Liver (tissue), 8 donors: ENCODE measurements at regions not wholly inside any gene's neighbourhood (a gene's known extent, or its start where the extent isn't known, plus 50 kb on each side); places are given as distances from the start of the nearest gene placed in this dataset.

Experiments used
- DNase-seq: peaks from one replicate; pipeline ENCODE4 v3.0.0-alpha.2; 2017; ENCODE audit warnings: low spot score
- H3K27ac ChIP-seq, 2 donors: one replicate each; pipeline ENCODE4 v1.7.0; 2013; ENCODE audit warnings: inconsistent platforms in 2 of 2, low read length in 2 of 2, control low read depth in 1 of 2, low read depth in 1 of 2, mild to moderate bottlenecking in 1 of 2
- H3K27me3 ChIP-seq, 4 donors: one replicate each; pipeline versions ENCODE4 v1.6.1 to v1.7.0; 2013; ENCODE audit warnings: low read length in 3 of 4, inconsistent platforms in 1 of 4, mild to moderate bottlenecking in 1 of 4, moderate library complexity in 1 of 4; ENCODE audit not compliant: control insufficient read depth in 4 of 4, insufficient read depth in 4 of 4
- H3K36me3 ChIP-seq, 4 donors: one replicate each; pipeline versions ENCODE4 v1.6.1 to v1.7.0; 2013; ENCODE audit warnings: low read length in 3 of 4, mild to moderate bottlenecking in 3 of 4, low read depth in 1 of 4, moderate library complexity in 1 of 4; ENCODE audit not compliant: control insufficient read depth in 4 of 4, insufficient read depth in 3 of 4
- H3K4me1 ChIP-seq, 4 donors: one replicate each; pipeline versions ENCODE4 v1.6.1 to v1.7.0; 2013; ENCODE audit warnings: low read length in 3 of 4, mild to moderate bottlenecking in 3 of 4, moderate library complexity in 1 of 4; ENCODE audit not compliant: control insufficient read depth in 4 of 4, insufficient read depth in 4 of 4
- H3K4me3 ChIP-seq, 3 donors: one replicate each; pipeline versions ENCODE4 v1.6.1 to v1.7.0; 2013; ENCODE audit warnings: low read length in 3 of 3, control low read depth in 1 of 3, low read depth in 1 of 3, mild to moderate bottlenecking in 1 of 3
- H3K9ac ChIP-seq, 2 donors: one replicate each; pipeline ENCODE4 v1.7.0; 2013; ENCODE audit warnings: low read length in 2 of 2, mild to moderate bottlenecking in 2 of 2, moderate library complexity in 2 of 2, control low read depth in 1 of 2, low read depth in 1 of 2
- H3K9me3 ChIP-seq, 4 donors: one replicate each; pipeline versions ENCODE4 v1.6.1 to v1.7.0; 2013; ENCODE audit warnings: low read length in 3 of 4; ENCODE audit not compliant: control insufficient read depth in 4 of 4
- ATF3 ChIP-seq: IDR thresholded peaks from 2 replicates; pipeline ENCODE4 v1.6.1; 2016; ENCODE audit warnings: antibody characterized with exemption
- CTCF ChIP-seq: fragments of 150-350 bp; IDR thresholded peaks from 2 replicates; pipeline ENCODE4 v1.5.1; 2017; ENCODE audit warnings: improper control_type of control experiment, low read depth, low read length; ENCODE audit not compliant: missing input control
- EGR1 ChIP-seq, 2 donors: IDR thresholded peaks; 2 replicates each; pipeline ENCODE4 v1.6.1; 2016 to 2018; ENCODE audit warnings: antibody characterized with exemption in 2 of 2, low read depth in 2 of 2
- FOXA1 ChIP-seq: IDR thresholded peaks from 2 replicates; pipeline ENCODE4 v1.6.1; 2016; ENCODE audit warnings: antibody characterized with exemption
- GABPA ChIP-seq, 2 donors: IDR thresholded peaks in 1 of 2; conservative IDR thresholded peaks in 1 of 2; 2 replicates each; pipeline ENCODE4 v1.6.1; 2016; ENCODE audit warnings: antibody characterized with exemption in 2 of 2, mild to moderate bottlenecking in 1 of 2, moderate library complexity in 1 of 2
- HNF4A ChIP-seq, 2 donors: conservative IDR thresholded peaks; 2 replicates each; pipeline ENCODE4 v1.6.1; 2016; ENCODE audit warnings: antibody characterized with exemption in 2 of 2, mild to moderate bottlenecking in 2 of 2
- HNF4G ChIP-seq: IDR thresholded peaks from 2 replicates; pipeline ENCODE4 v1.6.1; 2016; ENCODE audit warnings: antibody characterized with exemption
- MAX ChIP-seq: IDR thresholded peaks from 2 replicates; pipeline ENCODE4 v1.6.1; 2016; ENCODE audit warnings: antibody characterized with exemption
- NR2F2 ChIP-seq: IDR thresholded peaks from 2 replicates; pipeline ENCODE4 v1.6.1; 2016; ENCODE audit warnings: antibody characterized with exemption
- RAD21 ChIP-seq, 2 donors: IDR thresholded peaks; 2 replicates each; pipeline ENCODE4 v1.6.1; 2016; ENCODE audit warnings: antibody characterized with exemption in 2 of 2, mild to moderate bottlenecking in 2 of 2
- REST ChIP-seq: IDR thresholded peaks from 2 replicates; pipeline ENCODE4 v1.6.1; 2016; ENCODE audit warnings: antibody characterized with exemption, mild to moderate bottlenecking
- RXRA ChIP-seq, 2 donors: IDR thresholded peaks; 2 replicates each; pipeline ENCODE4 v1.6.1; 2017 to 2018; ENCODE audit warnings: antibody characterized with exemption in 2 of 2, mild to moderate bottlenecking in 1 of 2
- TAF1 ChIP-seq: conservative IDR thresholded peaks from 2 replicates; pipeline ENCODE4 v1.6.1; 2016; ENCODE audit warnings: antibody characterized with exemption, mild to moderate bottlenecking
- WGBS: extraction: QIAGEN DNeasy Blood & Tissue Kit; methylation state at CpG from one replicate; pipeline ENCODE4 v1.1.7; 2013; 5-methylcytosine and 5-hydroxymethylcytosine counted together
- donor health status: healthy.
- donor health status: healthy.
- donor health status: healthy.
- donor health status: healthy.
- donor health status: healthy.

- no peak overlapping the region for H3K27ac ChIP-seq
- no peak overlapping the region for H3K9ac ChIP-seq
- DNase-seq, result no peak
- no peaks in the 10 kb centered on the region for H3K36me3 ChIP-seq
- H3K27me3 ChIP-seq, result no peaks in the 10 kb centered on the region
- TF ChIP-seq REST (peak; percentile 96), FOXA1 (no peak)
- H3K4me3 ChIP-seq, result no peak overlapping the region
- no peaks in the 10 kb centered on the region for H3K4me1 ChIP-seq
- H3K9me3 ChIP-seq, result no peaks in the 10 kb centered on the region
Measured at GRCh38 chr7:131212114-131212513, 115.6 kb upstream of the MKLN1 start.

- TF ChIP-seq CTCF (no peak), ATF3 (no peak), NR2F2 (no peak), TAF1 (no peak), RAD21 (IDR thresholded peaks at IDR 0.05) (no peak), RXRA (IDR thresholded peaks at IDR 0.05) (no peak), EGR1 (IDR thresholded peaks at IDR 0.05; ENCODE audit: low read depth in 2 of 2) (no peak), HNF4A (conservative IDR thresholded peaks at IDR 0.05) (no peak), REST (no peak), GABPA (IDR thresholded peaks at IDR 0.05 in 1 of 2, conservative IDR thresholded peaks at IDR 0.05 in 1 of 2) (no peak), HNF4G (no peak), MAX (no peak)
- H3K9me3 ChIP-seq, result no peaks in the 10 kb centered on the region
- H3K4me1 ChIP-seq, result peaks cover 0 to 6% (median 1%) of the 10 kb centered on the region in 4 donors
- 75% methylated on average over 3 of the region's 3 CpGs for WGBS
- H3K9ac ChIP-seq, result no peak overlapping the region
- H3K36me3 ChIP-seq, result no peaks in the 10 kb centered on the region
- DNase-seq, result no peak
- H3K27me3 ChIP-seq, result no peaks in the 10 kb centered on the region
- no peak overlapping the region for H3K27ac ChIP-seq
- no peak overlapping the region for H3K4me3 ChIP-seq
Measured at GRCh38 chr7:131218727-131219128, 108.9 kb upstream of the MKLN1 start.
